VCaP (cell line): ENCODE measurements at regions not wholly inside any gene's neighbourhood (a gene's known extent, or its start where the extent isn't known, plus 50 kb on each side); places are given as distances from the start of the nearest gene placed in this dataset.

Experiments used
- H3K27ac ChIP-seq: fragments of 450-650 bp; 2 replicates; pipeline ENCODE4 v1.5.1; 2017
- TF ChIP-seq, protein P1 (sequence below): fragments of 450-650 bp; conservative IDR thresholded peaks from 2 replicates; pipeline ENCODE4 v1.5.1; 2017; ENCODE audit warnings: mild to moderate bottlenecking, moderate library complexity

DNA sequence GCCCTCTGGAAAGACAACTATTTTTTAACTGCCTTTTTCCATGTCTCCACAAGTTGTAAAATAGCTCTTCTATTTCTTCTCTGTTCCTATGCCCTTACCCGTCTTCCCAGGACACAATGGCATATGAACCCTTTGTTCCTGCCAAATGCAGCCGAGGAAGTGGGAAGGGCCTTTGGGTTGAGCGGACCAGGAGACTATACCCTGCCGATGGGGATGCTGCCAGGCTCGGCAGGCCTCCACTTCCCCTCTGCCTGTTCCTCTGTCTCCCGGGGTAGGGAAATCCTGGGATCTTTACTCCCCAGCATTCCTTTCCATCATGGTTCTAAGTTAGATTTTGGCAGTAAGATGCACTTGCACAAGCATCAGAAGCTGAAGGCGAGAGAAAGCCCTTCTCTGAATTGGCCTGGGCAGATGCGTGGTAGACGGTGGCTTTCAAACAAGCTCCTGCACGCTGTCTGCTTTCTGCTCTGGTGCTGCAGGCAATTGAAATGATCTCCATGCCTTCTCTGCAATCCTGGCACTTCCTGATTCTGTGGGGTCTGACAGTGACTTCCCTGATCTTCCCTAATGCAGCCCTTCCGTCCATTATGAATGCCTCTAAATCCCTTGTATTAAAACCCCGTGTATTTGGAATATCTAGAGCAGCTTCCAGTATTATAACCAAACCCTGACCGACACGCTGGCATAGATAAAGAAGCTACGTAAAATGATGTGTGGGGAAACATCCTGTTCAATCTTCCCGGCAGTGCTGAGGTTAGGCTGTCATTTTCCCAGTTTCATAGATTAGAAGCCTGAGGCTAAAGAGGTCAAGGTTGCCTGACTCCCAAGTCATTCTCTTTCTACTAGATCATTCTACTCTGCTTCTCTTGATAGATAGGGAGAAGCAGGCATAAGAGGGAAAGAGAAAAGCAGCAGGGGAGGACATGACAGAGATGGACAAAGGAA, 69.8 kb downstream of the MCFD2 start:
- TF ChIP-seq, protein P1, sequence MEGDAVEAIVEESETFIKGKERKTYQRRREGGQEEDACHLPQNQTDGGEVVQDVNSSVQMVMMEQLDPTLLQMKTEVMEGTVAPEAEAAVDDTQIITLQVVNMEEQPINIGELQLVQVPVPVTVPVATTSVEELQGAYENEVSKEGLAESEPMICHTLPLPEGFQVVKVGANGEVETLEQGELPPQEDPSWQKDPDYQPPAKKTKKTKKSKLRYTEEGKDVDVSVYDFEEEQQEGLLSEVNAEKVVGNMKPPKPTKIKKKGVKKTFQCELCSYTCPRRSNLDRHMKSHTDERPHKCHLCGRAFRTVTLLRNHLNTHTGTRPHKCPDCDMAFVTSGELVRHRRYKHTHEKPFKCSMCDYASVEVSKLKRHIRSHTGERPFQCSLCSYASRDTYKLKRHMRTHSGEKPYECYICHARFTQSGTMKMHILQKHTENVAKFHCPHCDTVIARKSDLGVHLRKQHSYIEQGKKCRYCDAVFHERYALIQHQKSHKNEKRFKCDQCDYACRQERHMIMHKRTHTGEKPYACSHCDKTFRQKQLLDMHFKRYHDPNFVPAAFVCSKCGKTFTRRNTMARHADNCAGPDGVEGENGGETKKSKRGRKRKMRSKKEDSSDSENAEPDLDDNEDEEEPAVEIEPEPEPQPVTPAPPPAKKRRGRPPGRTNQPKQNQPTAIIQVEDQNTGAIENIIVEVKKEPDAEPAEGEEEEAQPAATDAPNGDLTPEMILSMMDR: no peak
- peak overlapping the region; percentile 91 for H3K27ac ChIP-seq

DNA sequence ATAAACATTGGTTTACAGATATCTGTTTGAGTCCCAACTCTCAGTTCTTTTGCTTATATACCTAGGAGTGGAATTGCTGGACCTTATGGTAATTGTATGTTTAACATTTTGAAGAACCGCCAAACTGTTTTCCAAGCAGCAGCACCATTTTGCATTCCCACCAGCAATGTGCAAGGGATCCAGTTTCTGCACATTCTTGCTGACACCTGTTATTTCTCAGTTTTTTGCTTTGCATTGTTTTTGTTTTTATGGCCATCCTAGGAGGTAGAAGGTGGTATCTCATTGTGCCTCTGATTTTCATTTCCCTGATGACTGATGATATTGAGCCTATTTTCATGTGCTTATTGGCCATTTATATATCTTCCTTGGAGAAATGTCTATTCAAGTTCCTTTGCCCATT, 71.2 kb downstream of the MCFD2 start:
- TF ChIP-seq, protein P1: no peak
- no peak overlapping the region for H3K27ac ChIP-seq

DNA sequence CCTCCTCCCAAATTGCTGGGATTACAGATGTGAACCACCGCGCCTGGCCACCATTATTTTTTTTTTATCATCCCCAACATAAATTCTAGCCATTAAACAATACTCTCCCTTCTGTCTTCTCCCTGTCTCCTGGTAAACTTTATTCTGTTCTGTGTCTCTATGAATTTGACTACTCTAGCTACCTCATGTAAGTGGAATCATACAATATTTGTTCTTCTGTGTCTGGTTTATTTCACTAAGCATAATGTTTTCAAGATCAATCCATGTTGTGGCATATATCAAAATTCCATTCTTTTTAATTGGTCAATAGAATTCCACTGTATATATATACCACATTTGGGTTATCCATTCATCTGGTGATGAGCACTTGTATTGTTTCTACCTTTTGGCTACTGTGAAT, 71.6 kb downstream of the MCFD2 start:
- TF ChIP-seq, protein P1: no peak
- no peak overlapping the region for H3K27ac ChIP-seq

DNA sequence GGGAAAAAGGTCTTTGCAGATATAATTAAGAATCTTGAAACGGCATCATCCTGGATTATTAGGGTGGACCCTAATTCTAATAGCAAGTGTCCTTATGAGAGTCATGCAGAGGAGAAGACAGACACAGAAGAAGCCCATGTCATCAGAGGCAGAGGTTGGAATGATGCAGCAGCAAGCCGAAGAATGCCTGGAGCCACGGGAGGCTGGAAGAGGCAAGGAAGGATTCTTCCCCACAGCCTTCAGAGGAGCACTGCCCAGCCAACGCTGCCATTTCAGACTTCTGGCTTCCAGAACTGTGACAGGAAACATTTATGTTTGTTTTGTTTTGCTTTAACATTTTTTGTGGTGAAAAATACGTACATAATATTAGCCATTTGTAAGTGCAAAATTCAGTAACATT, 72.3 kb downstream of the MCFD2 start:
- TF ChIP-seq, protein P1: no peak

DNA sequence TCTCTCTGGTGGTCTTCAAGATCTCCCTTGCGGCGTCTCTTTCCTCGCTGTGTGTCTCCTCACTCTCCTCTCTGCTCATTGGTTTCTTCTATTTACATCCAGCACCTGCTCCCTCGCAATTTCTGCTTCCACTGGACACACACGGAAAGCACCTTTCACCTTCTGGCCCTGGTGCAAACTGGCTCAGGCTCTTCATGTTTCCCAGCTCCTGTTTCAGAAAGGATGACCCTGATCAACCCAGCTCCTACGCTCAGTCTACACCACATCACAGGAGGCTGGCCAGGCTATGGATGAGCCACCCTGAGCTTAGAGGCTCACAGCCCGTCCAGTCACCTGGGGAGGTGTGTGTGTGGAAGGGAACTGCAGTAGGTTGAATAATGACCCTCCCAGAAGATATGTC, 72.7 kb downstream of the MCFD2 start:
- no peak overlapping the region for H3K27ac ChIP-seq
- TF ChIP-seq, protein P1: no peak

More for the DNA sequence above, 72.3 kb downstream of the MCFD2 start:
- no peak overlapping the region for H3K27ac ChIP-seq

DNA sequence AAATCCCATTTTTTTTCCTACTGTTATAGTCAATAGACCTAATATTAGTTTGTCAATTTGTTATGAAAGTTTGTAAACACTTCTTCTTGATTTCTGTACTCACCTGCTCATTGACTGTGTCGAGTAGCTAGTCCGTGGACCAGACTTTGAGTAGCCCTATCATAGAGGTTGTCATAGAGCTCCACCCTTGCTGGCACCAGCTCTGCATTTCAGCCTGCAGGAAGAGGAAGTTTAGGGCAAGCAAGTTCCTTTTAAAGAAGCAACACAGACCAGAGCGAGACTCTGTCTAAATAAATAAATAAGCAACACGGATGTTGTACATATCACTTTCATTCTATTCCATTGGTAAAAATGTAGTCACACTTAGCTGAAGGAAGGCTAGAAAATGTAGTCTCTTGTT, 74.0 kb downstream of the MCFD2 start:
- TF ChIP-seq, protein P1: no peak
- no peak overlapping the region for H3K27ac ChIP-seq

DNA sequence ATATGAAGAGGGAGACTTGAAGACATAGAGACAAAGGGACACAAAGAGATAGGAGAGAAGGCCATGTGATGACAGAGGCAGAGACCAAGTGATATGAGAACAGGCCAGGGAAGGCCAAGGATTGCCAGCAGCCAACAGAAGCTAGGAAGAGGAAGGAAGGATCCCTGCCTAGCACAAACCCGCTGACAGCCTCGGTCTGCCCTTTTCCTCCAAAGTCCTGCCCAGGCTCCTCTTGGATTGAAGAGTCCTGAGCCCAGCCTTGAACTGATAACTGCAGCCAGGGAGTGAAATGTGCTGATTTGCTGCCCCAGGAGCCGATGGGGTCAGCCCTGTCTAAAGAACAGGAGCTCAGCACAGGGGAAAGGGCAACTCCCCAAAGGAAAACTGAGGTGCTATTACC, 76.6 kb downstream of the MCFD2 start:
- no peak overlapping the region for H3K27ac ChIP-seq

More for the DNA sequence above, 76.6 kb downstream of the MCFD2 start:
- TF ChIP-seq, protein P1: no peak
